ENCODE measurements at regions not wholly inside any gene's neighbourhood (a gene's known extent, or its start where the extent isn't known, plus 50 kb on each side); places are given as distances from the start of the nearest gene placed in this dataset.

- TF ChIP-seq POLR2AphosphoS5 (IDR thresholded peaks at IDR 0.05) (no peak), CTCF (IDR thresholded peaks at IDR 0.05) (no peak)
These were observed 85.4 kb upstream of the KCNE2 start for GRCh38 chr21:34278451-34278850.

Measured in sigmoid colon (tissue), 4 donors.